Gastroesophageal sphincter (tissue), 4 donors: ENCODE measurements at regions not wholly inside any gene's neighbourhood (a gene's known extent, or its start where the extent isn't known, plus 50 kb on each side); places are given as distances from the start of the nearest gene placed in this dataset.

Source experiments
- ATAC-seq: fragments of 150-250 bp; one replicate; pipeline ENCODE4 v1.9.1; 2016; ENCODE audit warnings: mild to moderate bottlenecking, moderate library complexity
- H3K27ac ChIP-seq, 4 donors: fragments of 200-600 bp; sonication (generic) in 3 of 4; 1 replicate in 3 of 4; 2 replicates in 1 of 4; pipeline ENCODE4 v1.5.1; 2016 to 2019
- H3K27me3 ChIP-seq: fragments of 200-600 bp; sonication (generic); one replicate; pipeline ENCODE4 v1.5.1; 2019
- H3K36me3 ChIP-seq, 2 donors: fragments of 200-600 bp; sonication (generic); one replicate each; pipeline ENCODE4 v1.5.1; 2019; ENCODE audit warnings: control low read depth in 1 of 2
- H3K4me1 ChIP-seq, 3 donors: fragments of 200-600 bp; sonication (generic); 1 replicate in 2 of 3; 2 replicates in 1 of 3; pipeline ENCODE4 v1.5.1; 2016 to 2019; ENCODE audit warnings: control low read depth in 2 of 3
- H3K4me3 ChIP-seq, 2 donors: fragments of 200-600 bp; sonication (generic); one replicate each; pipeline ENCODE4 v1.5.1; 2019; ENCODE audit warnings: mild to moderate bottlenecking in 1 of 2, moderate library complexity in 1 of 2
- H3K9me3 ChIP-seq, 3 donors: fragments of 200-600 bp; sonication (generic); one replicate each; pipeline ENCODE4 v1.5.1; 2017 to 2019; ENCODE audit warnings: control low read depth in 2 of 3
- CTCF ChIP-seq, 4 experiments: fragments of 200-600 bp in 2 of 4; fragments of 450-650 bp in 2 of 4; sonication (generic) in 1 of 4; IDR thresholded peaks; one replicate each; pipeline ENCODE4 v1.5.1; 2017 to 2019; ENCODE audit warnings: antibody characterized with exemption in 4 of 4, mild to moderate bottlenecking in 2 of 4, moderate library complexity in 2 of 4
- EP300 ChIP-seq: sonication (generic); formaldehyde crosslinking; IDR thresholded peaks from one replicate; pipeline ENCODE4 v1.6.1; 2017; ENCODE audit warnings: antibody characterized with exemption, mild to moderate bottlenecking
- POLR2A ChIP-seq, 2 donors: fragments of 450-650 bp; IDR thresholded peaks; one replicate each; pipeline ENCODE4 v1.6.1; 2017; ENCODE audit warnings: antibody characterized with exemption in 2 of 2, mild to moderate bottlenecking in 2 of 2, moderate library complexity in 1 of 2
- POLR2AphosphoS5 ChIP-seq: sonication (generic); formaldehyde crosslinking; IDR thresholded peaks from one replicate; pipeline ENCODE4 v1.6.1; 2017; ENCODE audit warnings: antibody characterized with exemption
- WGBS, 2 donors: methylation state at CpG; one replicate each; pipeline ENCODE4 v1.1.5; 2018; ENCODE audit warnings: low coverage in 1 of 2; 5-methylcytosine and 5-hydroxymethylcytosine counted together

DNA sequence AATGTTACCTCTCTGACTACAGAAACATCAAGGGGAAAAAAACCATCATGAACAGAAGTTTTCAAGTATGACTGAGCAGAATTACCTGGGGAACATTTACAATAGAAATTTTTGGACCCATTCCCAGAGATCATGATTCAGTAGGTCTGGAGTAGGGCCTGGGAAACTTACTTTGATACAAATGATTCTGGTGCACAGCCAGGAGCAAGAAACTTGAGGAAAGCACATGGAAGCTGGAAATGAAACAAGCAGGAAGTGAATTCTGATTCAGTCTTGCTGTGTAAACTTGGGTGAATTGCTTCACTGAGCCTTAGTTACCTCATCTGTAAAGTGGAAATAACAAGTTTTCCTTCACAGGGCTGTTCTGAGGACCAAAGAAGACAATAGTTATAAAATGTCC is 192.5 kb upstream of the TAPT1 start:
- Histone ChIP-seq H3K27me3 (no peaks in the 10 kb centered on the region), H3K27ac (no peak overlapping the region), H3K36me3 (no peaks in the 10 kb centered on the region), H3K9me3 (peaks cover 0 to 7% (median 0%) of the 10 kb centered on the region in 3 donors), H3K4me3 (no peak overlapping the region), H3K4me1 (no peaks in the 10 kb centered on the region)
- TF ChIP-seq POLR2A (IDR thresholded peaks at IDR 0.05) (no peak), CTCF (IDR thresholded peaks at IDR 0.05) (no peak), POLR2AphosphoS5 (no peak), EP300 (no peak)
- ATAC-seq: no peak

DNA sequence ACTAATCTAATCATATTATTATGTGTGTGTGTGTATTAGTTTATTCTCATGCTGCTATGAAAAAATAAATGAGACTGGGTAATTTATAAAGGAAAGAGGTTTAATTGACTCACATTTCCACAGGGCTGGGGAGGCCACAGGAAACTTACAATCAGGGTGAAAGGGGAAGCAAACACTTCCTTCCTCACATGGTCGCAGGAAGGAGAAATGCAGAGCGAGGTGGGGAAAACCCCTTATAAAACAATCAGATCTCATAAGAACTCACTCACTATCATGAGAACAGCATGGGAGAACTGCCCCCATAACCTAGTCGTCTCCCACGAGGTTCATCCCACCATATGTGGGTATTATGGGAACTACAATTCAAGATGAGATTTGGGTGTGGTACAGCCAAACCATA is 190.9 kb upstream of the TAPT1 start:
- no peaks in the 10 kb centered on the region for H3K4me1 ChIP-seq
- H3K36me3 ChIP-seq: no peaks in the 10 kb centered on the region
- H3K27me3 ChIP-seq: no peaks in the 10 kb centered on the region
- no peak overlapping the region for H3K4me3 ChIP-seq
- TF ChIP-seq CTCF (IDR thresholded peaks at IDR 0.05) (no peak), POLR2AphosphoS5 (no peak), EP300 (no peak), POLR2A (IDR thresholded peaks at IDR 0.05) (no peak)
- no peak for ATAC-seq
- H3K27ac ChIP-seq: no peak overlapping the region
- H3K9me3 ChIP-seq: peaks cover 0 to 7% (median 0%) of the 10 kb centered on the region in 3 donors
- 83 to 85% methylated on average over 4 of the region's 4 CpGs for WGBS, 2 donors

DNA sequence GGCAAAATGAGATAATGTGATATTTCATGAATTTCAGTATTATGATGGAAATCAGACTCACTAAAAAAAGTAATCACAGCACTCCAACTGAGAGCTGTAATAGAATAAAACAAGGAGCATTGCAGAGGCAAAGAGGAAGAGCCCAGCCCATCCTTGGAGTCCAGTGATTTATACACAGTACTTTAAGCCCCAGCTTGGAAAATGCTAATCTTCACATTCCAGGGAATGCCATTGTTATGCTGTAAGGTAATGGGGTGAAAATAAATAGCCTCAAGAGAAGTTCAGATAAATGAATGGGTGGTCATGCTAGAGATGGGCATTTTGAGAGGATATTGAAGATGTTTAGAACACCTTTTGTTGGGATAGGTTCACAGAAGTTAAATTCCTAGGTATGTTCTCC is 190.3 kb upstream of the TAPT1 start:
- H3K9me3 ChIP-seq: peaks cover 0 to 7% (median 0%) of the 10 kb centered on the region in 3 donors
- ATAC-seq: no peak
- no peaks in the 10 kb centered on the region for H3K4me1 ChIP-seq
- H3K4me3 ChIP-seq: no peak overlapping the region
- no peaks in the 10 kb centered on the region for H3K27me3 ChIP-seq
- no peak for TF ChIP-seq POLR2AphosphoS5
- no peak for TF ChIP-seq EP300
- TF ChIP-seq POLR2A (IDR thresholded peaks at IDR 0.05): no peak
- no peak for TF ChIP-seq CTCF (IDR thresholded peaks at IDR 0.05)
- H3K27ac ChIP-seq: no peak overlapping the region
- H3K36me3 ChIP-seq: no peaks in the 10 kb centered on the region

GRCh38 chr4:16415751-16416150 is 189.5 kb upstream of the TAPT1 start:
- Histone ChIP-seq H3K4me3 (no peak overlapping the region), H3K9me3 (peaks cover 0 to 5% (median 0%) of the 10 kb centered on the region in 3 donors), H3K4me1 (no peaks in the 10 kb centered on the region), H3K36me3 (no peaks in the 10 kb centered on the region), H3K27me3 (no peaks in the 10 kb centered on the region), H3K27ac (no peak overlapping the region)
- TF ChIP-seq EP300: no peak
- no peak for TF ChIP-seq POLR2AphosphoS5
- no peak for TF ChIP-seq POLR2A (IDR thresholded peaks at IDR 0.05)
- TF ChIP-seq CTCF (IDR thresholded peaks at IDR 0.05): no peak
- no peak for ATAC-seq

DNA sequence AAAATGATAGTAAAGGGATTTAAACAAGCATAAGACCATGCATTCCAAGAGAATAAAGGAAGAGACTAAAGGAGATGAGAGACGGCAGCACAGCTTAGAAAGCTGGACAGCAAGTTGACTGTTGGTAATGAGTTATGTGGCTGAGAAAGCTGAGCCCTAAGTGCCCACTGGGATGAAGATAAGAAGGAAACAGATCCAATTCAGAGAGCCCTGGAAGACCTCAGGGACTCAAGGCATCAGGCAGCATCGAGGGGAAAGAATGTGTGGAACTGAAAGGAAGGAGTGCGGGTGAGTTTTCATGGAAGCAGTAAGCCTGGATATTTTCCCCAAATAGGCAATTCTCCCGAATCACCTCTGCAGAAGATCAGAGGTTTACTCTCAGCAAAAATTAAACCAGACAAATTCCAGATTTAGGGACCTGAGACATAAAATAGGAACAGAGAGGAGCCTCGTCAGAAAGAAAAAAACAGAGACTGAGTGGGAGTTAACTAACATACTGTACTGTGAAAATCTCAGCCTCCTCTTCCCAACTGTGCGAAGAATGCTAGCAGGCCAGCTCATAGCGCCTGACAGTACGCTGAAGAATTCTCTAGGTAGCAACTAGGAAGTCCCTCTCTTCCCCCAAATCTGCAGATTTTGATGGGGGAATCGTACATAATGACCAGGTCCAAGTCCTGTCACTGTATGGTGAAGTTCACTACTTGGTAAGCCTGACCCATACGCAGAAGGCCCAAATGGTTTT is 187.7 kb upstream of the TAPT1 start:
- 79 to 85% methylated on average over 6 to 10 of the region's 10 CpGs for WGBS, 2 donors
- Histone ChIP-seq H3K27ac (no peak overlapping the region), H3K27me3 (no peaks in the 10 kb centered on the region), H3K4me1 (no peaks in the 10 kb centered on the region), H3K9me3 (no peaks in the 10 kb centered on the region), H3K36me3 (no peaks in the 10 kb centered on the region), H3K4me3 (no peak overlapping the region)
- ATAC-seq: no peak
- TF ChIP-seq CTCF (IDR thresholded peaks at IDR 0.05): no peak
- TF ChIP-seq POLR2AphosphoS5: no peak
- TF ChIP-seq EP300: no peak
- no peak for TF ChIP-seq POLR2A (IDR thresholded peaks at IDR 0.05)
